ENCODE measurements at regions not wholly inside any gene's neighbourhood (a gene's known extent, or its start where the extent isn't known, plus 50 kb on each side); places are given as distances from the start of the nearest gene placed in this dataset.

DNA sequence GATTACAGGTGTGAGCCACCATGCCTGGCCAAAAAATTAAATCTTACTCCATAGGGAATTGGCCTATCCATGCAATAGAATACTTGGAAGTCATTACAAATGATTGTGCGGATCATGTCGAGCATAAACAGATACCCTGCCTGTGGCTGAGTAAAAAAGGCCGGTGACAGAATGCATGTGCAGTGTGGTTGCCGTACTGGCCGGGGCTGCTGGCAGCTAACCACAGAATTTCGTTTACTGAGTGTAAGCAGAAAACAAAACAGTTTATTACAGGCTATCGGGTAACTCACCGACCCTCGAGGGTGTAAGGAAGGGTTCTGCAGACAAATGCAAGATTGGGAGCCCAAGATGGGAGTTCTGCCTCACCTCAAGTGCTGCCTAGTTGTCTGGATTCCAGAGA lies 127.7 kb downstream of the ZIC5 start (continued):
- TF ChIP-seq, protein P1, sequence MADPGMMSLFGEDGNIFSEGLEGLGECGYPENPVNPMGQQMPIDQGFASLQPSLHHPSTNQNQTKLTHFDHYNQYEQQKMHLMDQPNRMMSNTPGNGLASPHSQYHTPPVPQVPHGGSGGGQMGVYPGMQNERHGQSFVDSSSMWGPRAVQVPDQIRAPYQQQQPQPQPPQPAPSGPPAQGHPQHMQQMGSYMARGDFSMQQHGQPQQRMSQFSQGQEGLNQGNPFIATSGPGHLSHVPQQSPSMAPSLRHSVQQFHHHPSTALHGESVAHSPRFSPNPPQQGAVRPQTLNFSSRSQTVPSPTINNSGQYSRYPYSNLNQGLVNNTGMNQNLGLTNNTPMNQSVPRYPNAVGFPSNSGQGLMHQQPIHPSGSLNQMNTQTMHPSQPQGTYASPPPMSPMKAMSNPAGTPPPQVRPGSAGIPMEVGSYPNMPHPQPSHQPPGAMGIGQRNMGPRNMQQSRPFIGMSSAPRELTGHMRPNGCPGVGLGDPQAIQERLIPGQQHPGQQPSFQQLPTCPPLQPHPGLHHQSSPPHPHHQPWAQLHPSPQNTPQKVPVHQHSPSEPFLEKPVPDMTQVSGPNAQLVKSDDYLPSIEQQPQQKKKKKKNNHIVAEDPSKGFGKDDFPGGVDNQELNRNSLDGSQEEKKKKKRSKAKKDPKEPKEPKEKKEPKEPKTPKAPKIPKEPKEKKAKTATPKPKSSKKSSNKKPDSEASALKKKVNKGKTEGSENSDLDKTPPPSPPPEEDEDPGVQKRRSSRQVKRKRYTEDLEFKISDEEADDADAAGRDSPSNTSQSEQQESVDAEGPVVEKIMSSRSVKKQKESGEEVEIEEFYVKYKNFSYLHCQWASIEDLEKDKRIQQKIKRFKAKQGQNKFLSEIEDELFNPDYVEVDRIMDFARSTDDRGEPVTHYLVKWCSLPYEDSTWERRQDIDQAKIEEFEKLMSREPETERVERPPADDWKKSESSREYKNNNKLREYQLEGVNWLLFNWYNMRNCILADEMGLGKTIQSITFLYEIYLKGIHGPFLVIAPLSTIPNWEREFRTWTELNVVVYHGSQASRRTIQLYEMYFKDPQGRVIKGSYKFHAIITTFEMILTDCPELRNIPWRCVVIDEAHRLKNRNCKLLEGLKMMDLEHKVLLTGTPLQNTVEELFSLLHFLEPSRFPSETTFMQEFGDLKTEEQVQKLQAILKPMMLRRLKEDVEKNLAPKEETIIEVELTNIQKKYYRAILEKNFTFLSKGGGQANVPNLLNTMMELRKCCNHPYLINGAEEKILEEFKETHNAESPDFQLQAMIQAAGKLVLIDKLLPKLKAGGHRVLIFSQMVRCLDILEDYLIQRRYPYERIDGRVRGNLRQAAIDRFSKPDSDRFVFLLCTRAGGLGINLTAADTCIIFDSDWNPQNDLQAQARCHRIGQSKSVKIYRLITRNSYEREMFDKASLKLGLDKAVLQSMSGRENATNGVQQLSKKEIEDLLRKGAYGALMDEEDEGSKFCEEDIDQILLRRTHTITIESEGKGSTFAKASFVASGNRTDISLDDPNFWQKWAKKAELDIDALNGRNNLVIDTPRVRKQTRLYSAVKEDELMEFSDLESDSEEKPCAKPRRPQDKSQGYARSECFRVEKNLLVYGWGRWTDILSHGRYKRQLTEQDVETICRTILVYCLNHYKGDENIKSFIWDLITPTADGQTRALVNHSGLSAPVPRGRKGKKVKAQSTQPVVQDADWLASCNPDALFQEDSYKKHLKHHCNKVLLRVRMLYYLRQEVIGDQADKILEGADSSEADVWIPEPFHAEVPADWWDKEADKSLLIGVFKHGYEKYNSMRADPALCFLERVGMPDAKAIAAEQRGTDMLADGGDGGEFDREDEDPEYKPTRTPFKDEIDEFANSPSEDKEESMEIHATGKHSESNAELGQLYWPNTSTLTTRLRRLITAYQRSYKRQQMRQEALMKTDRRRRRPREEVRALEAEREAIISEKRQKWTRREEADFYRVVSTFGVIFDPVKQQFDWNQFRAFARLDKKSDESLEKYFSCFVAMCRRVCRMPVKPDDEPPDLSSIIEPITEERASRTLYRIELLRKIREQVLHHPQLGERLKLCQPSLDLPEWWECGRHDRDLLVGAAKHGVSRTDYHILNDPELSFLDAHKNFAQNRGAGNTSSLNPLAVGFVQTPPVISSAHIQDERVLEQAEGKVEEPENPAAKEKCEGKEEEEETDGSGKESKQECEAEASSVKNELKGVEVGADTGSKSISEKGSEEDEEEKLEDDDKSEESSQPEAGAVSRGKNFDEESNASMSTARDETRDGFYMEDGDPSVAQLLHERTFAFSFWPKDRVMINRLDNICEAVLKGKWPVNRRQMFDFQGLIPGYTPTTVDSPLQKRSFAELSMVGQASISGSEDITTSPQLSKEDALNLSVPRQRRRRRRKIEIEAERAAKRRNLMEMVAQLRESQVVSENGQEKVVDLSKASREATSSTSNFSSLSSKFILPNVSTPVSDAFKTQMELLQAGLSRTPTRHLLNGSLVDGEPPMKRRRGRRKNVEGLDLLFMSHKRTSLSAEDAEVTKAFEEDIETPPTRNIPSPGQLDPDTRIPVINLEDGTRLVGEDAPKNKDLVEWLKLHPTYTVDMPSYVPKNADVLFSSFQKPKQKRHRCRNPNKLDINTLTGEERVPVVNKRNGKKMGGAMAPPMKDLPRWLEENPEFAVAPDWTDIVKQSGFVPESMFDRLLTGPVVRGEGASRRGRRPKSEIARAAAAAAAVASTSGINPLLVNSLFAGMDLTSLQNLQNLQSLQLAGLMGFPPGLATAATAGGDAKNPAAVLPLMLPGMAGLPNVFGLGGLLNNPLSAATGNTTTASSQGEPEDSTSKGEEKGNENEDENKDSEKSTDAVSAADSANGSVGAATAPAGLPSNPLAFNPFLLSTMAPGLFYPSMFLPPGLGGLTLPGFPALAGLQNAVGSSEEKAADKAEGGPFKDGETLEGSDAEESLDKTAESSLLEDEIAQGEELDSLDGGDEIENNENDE (IDR thresholded peaks at IDR 0.05; ENCODE audit: insufficient replicate concordance, low read length) = no peak
- TF ChIP-seq CREB1 (IDR thresholded peaks at IDR 0.05) = no peak
- no peak for TF ChIP-seq BCL11A (IDR thresholded peaks at IDR 0.05; ENCODE audit: low read depth in 2 of 2, low read length in 2 of 2)
- TF ChIP-seq RXRA (IDR thresholded peaks at IDR 0.05; ENCODE audit: insufficient read depth, low read depth, low read length) = no peak
- TF ChIP-seq SP2 (IDR thresholded peaks at IDR 0.05; ENCODE audit: low read length) = no peak

Data from H1 (cell line).